Nephron progenitor cell (in vitro differentiated cells): ENCODE measurements at regions not wholly inside any gene's neighbourhood (a gene's known extent, or its start where the extent isn't known, plus 50 kb on each side); places are given as distances from the start of the nearest gene placed in this dataset.

Experiments used
- DNase-seq: peaks from one replicate; pipeline ENCODE4 v3.0.0; 2021
- H3K27ac Mint-ChIP-seq: 2 replicates; pipeline ENCODE4 v1.8.0; 2021; ENCODE audit warnings: mild to moderate bottlenecking, moderate library complexity, mixed read lengths
- H3K27me3 Mint-ChIP-seq: 2 replicates; pipeline ENCODE4 v1.8.0; 2021; ENCODE audit warnings: mild to moderate bottlenecking, low read depth, mixed read lengths; ENCODE audit not compliant: poor library complexity
- H3K36me3 Mint-ChIP-seq: 2 replicates; pipeline ENCODE4 v1.8.0; 2021; ENCODE audit warnings: low read depth, mixed read lengths
- H3K4me1 Mint-ChIP-seq: 2 replicates; pipeline ENCODE4 v1.8.0; 2021; ENCODE audit warnings: mixed read lengths
- H3K4me3 Mint-ChIP-seq: 2 replicates; pipeline ENCODE4 v1.8.0; 2021; ENCODE audit warnings: mild to moderate bottlenecking, moderate library complexity, mixed read lengths
- H3K9me3 Mint-ChIP-seq: 2 replicates; pipeline ENCODE4 v1.8.0; 2021; ENCODE audit warnings: mild to moderate bottlenecking, moderate library complexity, mixed read lengths
- TF ChIP-seq, protein P1 (sequence below): fragments of 200-600 bp; sonication (generic); IDR thresholded peaks from 2 replicates; pipeline ENCODE4 v1.5.0; 2021; ENCODE audit warnings: antibody characterized with exemption

DNA sequence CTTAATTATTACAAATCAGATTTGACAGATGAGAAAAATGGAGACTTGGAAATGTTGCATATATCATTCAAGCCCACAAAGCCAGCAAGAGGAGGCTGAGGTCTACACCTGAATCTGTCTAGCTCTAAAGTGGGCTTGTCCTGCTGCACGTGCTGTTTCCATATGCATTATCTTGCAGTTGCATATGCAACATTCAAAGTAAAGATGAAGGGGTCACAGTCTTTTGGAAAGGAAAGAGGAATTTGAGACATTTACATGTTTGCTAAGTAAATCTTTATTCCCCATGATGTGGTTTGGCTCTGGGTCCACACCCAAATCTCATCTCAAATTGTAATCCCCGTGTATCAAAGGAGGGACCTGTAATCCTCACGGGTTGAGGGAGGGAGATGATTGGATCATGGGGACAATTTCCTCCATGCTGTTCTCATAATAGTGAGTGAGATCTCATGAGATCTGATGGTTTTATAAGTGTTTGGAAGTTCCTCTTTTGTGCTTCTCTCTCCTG, 98.3 kb downstream of the BACH1 start:
- peaks cover 36% of the 10 kb centered on the region for H3K9me3 Mint-ChIP-seq
- H3K27ac Mint-ChIP-seq = no peak overlapping the region
- TF ChIP-seq, protein P1, sequence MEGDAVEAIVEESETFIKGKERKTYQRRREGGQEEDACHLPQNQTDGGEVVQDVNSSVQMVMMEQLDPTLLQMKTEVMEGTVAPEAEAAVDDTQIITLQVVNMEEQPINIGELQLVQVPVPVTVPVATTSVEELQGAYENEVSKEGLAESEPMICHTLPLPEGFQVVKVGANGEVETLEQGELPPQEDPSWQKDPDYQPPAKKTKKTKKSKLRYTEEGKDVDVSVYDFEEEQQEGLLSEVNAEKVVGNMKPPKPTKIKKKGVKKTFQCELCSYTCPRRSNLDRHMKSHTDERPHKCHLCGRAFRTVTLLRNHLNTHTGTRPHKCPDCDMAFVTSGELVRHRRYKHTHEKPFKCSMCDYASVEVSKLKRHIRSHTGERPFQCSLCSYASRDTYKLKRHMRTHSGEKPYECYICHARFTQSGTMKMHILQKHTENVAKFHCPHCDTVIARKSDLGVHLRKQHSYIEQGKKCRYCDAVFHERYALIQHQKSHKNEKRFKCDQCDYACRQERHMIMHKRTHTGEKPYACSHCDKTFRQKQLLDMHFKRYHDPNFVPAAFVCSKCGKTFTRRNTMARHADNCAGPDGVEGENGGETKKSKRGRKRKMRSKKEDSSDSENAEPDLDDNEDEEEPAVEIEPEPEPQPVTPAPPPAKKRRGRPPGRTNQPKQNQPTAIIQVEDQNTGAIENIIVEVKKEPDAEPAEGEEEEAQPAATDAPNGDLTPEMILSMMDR = no peak
- H3K36me3 Mint-ChIP-seq = peaks cover 39% of the 10 kb centered on the region
- DNase-seq = no peak
- H3K4me1 Mint-ChIP-seq = no peaks in the 10 kb centered on the region
- no peaks in the 10 kb centered on the region for H3K27me3 Mint-ChIP-seq
- no peak overlapping the region for H3K4me3 Mint-ChIP-seq

DNA sequence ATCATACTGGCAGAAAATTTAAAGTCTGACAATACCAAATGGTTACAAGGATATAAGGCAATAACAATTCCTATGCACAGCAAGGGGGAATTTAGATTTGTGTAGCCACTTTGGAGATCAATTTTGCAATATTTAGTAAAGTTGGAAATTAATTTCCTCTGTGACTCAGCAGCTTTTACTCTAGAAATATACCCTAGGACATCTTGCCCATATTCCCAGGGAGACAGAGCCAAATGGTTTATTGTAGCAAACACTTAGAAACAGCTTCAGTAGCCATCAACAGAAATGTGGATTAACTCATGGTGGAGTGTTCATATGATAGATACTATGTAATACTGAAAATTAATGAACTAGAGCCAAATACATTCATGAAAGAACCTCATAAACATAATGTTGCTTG, 104.6 kb downstream of the BACH1 start:
- no peak for DNase-seq
- TF ChIP-seq, protein P1 = no peak
- H3K27me3 Mint-ChIP-seq = no peaks in the 10 kb centered on the region
- no peak overlapping the region for H3K27ac Mint-ChIP-seq
- H3K4me3 Mint-ChIP-seq = no peak overlapping the region
- H3K4me1 Mint-ChIP-seq = no peaks in the 10 kb centered on the region
- H3K9me3 Mint-ChIP-seq = peaks cover 36% of the 10 kb centered on the region
- H3K36me3 Mint-ChIP-seq = peaks cover 48% of the 10 kb centered on the region

DNA sequence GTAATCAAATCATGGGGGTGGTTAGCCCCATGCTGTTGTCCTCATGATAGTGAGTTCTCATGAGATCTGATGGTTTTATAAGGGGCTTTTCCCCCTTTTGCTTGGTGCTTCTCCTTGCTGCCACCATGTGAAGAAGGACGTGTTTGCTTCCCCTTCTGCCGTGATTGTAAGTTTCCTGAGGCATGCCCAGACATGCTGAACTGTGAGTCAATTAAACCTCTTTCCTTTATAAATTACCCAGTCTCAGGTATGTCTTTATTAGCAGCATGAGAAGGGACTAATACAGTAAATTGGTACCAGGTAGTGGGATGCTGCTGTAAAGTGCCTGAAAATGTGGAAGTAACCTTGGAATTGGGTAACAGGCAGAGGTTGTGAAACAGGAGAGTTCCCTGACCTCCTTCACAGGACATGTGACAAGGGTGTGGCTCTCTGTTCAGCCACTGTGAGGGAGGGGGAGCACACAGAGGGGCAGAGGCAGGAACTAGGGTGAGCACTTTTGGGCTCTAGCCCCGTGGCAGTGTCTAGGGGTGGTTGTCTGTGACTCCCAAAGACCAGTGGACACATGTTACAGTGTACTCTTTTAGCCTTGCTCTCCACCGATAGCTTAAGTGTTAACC, 105.3 kb downstream of the BACH1 start:
- no peak for DNase-seq
- Mint-ChIP-seq H3K4me3 (no peak overlapping the region), H3K4me1 (no peaks in the 10 kb centered on the region), H3K27ac (peak overlapping the region; percentile 31), H3K27me3 (no peaks in the 10 kb centered on the region), H3K9me3 (peaks cover 35% of the 10 kb centered on the region), H3K36me3 (peaks cover 42% of the 10 kb centered on the region)
- TF ChIP-seq, protein P1 = no peak

DNA sequence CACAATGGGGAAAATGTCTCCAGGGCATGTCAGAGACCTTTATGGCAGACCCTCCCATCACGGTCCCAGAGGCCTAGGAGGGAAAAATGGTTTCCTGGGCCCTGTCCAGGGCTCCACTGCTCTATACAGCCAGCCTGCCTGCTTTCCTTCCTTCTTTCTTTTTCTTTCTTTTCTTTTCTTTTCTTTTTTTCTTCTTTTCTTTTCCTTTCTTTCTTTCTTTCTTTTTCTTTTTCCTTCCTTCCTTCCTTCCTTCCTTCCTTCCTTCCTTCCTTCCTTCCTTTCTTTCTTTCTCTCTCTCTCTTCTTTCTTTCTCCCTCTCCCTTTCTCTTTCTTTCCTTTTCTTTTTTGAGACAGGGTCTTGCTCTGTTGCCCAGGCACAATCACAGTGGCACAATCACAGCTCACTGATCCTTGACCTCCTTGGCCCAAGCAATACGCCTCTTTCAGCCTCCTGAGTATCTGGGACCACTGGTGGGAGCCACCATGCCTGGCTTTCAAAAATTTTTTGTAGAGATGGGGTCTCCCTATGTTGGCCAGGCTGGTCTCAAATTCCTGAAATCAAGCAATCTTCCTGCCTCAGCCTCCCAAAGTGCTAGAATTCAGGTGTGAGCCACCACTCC, 106.9 kb downstream of the BACH1 start:
- H3K4me3 Mint-ChIP-seq = no peak overlapping the region
- H3K4me1 Mint-ChIP-seq = peaks cover 6% of the 10 kb centered on the region
- TF ChIP-seq, protein P1 = no peak
- H3K27me3 Mint-ChIP-seq = no peaks in the 10 kb centered on the region
- H3K9me3 Mint-ChIP-seq = peaks cover 19% of the 10 kb centered on the region
- DNase-seq = no peak
- no peak overlapping the region for H3K27ac Mint-ChIP-seq
- H3K36me3 Mint-ChIP-seq = peaks cover 26% of the 10 kb centered on the region

DNA sequence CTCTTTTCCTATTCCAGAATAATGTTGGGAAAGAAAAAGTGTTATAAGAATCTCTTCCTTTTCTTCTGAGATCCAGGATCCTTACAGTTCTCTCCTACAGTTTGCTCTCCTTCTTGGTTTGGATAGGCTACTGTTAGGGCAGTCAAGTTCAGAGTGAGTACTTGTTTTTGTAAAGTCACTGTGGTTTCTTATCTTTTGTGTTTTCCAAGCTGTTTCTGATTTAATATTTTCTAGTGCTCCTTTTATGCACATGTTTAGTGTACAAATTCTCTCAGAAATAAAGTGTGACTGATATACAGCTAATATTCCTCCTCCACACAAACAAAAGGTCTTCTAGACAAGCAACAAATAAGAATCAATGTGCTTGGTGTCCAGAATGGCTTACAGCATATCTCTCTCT, 107.7 kb downstream of the BACH1 start:
- Mint-ChIP-seq H3K27ac (peak overlapping the region; percentile 42), H3K4me1 (peaks cover 6% of the 10 kb centered on the region), H3K9me3 (peaks cover 17% of the 10 kb centered on the region), H3K27me3 (no peaks in the 10 kb centered on the region), H3K4me3 (no peak overlapping the region), H3K36me3 (peaks cover 23% of the 10 kb centered on the region)
- DNase-seq = no peak
- TF ChIP-seq, protein P1 = no peak

DNA sequence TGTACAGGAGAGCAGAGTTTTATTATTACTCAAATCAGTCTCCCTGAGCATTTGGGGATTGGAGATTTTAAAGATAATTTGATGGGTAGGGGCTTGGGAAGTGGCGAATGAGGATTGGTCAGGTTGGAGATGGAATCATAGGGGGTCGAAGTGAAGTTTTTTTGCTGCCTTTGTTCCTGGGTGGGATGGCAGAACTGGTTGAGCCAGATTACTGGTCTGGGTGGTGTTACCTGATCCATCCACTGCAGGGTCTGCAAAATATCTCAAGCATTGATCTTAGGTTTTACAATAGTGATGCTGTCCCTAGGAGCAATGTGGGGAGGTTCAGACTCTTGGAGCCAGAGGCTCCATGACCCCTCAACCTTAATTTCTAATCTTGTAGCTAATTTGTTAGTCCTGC, 108.8 kb downstream of the BACH1 start:
- H3K27ac Mint-ChIP-seq = peak overlapping the region; percentile 12
- H3K9me3 Mint-ChIP-seq = peaks cover 17% of the 10 kb centered on the region

More for the DNA sequence above, 108.8 kb downstream of the BACH1 start:
- TF ChIP-seq, protein P1 = no peak
- peaks cover 23% of the 10 kb centered on the region for H3K36me3 Mint-ChIP-seq
- DNase-seq = no peak
- no peaks in the 10 kb centered on the region for H3K27me3 Mint-ChIP-seq
- H3K4me1 Mint-ChIP-seq = peaks cover 6% of the 10 kb centered on the region
- H3K4me3 Mint-ChIP-seq = no peak overlapping the region
